GM12873 (cell line): ENCODE measurements at regions not wholly inside any gene's neighbourhood (a gene's known extent, or its start where the extent isn't known, plus 50 kb on each side); places are given as distances from the start of the nearest gene placed in this dataset.
A peak's percentile ranks its signal among the peaks of the same experiment; 100 is the strongest.

Experiments
- CTCF ChIP-seq: IDR thresholded peaks from 2 replicates; pipeline ENCODE4 v1.5.1; 2012; ENCODE audit warnings: low read depth, mild to moderate bottlenecking, moderate library complexity, low read length, control low read depth; ENCODE audit not compliant: insufficient read depth; ENCODE audit errors: missing control alignments

GRCh38 chr6:91171754-91172462, 585.0 kb upstream of the MAP3K7 start:
- TF ChIP-seq CTCF, result no peak

GRCh38 chr6:91167846-91168245, 581.0 kb upstream of the MAP3K7 start:
- peak; percentile 20 for TF ChIP-seq CTCF

DNA sequence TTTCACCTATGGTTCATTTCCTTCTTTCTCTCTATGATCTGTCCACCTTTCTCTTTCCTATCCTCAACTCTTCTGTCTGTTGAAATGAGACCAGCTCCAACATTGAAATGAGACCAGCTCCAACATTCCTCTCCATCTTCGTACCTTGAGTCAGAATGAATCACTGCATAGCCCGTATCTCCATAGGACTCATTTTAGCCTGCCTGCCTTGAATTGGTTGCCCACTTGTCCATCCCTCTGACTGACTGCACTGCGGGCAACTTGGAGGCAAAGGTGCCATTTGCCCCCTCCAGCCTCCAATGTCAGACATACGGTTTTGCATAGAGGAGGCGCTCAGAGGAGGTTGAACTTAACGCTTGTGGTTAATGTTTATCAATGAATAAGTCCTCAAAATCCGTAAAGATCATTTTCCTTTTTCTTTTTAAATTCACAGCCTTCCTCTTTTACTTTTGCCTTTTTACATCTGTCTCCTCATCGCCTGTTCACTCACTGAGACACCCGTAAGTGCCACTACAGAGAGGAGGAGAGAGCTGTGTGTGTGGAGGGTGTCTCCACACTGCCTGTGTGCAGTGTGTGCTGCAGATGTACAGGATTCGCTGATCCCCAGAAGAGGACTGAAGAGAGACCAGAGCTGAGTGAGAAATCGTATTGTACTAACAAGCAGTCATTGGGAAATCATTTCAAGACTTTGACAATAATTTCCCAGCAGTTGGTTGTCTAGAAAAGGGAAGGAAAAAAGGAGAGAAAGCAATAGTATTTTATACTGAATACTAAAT, 579.6 kb upstream of the MAP3K7 start:
- TF ChIP-seq CTCF, result no peak

GRCh38 chr6:91164105-91164504, 577.2 kb upstream of the MAP3K7 start:
- TF ChIP-seq CTCF, result no peak

DNA sequence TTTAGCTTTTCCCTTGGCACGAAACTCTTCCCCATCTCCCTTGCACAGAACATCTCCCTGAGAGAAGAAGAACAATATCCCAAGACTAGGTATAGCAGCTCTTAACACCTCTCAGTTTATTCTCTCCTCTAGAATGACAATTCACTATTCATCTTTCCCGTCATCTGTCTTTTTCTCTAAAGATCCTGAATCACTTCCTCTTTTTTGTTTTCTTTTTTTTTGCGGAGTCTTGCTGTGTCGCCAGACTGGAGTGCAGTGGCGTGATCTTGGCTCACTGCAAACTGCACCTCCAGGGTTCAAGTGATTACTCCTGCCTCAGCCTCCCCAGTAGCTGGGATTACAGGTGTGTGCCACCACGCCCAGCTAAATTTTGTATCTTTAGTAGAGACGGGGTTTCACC, 574.4 kb upstream of the MAP3K7 start:
- no peak for TF ChIP-seq CTCF

DNA sequence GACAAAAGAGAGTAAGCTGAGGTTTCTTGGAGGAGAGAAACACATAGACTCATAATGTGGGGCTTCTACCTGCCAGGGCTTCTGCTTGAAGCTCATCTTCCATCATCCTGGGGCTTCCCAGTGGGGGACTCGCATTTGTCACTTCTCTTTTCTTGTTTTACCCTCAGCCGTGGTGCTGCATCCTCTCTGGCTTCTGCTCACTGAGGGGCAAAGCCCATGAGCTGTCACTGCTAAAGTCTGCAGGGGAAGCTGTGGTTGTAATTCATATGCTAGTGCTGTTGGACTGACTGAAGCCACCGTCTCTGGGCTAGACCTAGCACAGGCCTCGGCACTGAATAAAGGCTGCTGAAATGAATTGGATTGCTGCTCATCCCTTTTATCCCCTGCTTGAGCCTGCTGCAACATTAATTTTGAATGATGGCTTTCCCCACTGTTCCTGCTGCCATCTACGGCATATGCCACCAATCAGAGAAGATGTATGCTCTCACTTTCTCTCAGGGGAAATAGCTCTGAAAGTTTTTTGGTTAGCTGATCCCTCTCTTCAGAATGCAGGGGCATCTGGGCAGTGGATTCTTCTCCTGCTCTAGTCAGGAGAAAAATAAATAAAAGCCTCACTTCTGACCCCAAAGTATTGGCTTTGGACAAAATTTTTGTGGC, 568.4 kb upstream of the MAP3K7 start:
- TF ChIP-seq CTCF, result no peak

- no peak for TF ChIP-seq CTCF
Observed at GRCh38 chr6:91152824-91153223, 566.0 kb upstream of the MAP3K7 start.
